ENCODE measurements at regions not wholly inside any gene's neighbourhood (a gene's known extent, or its start where the extent isn't known, plus 50 kb on each side); places are given as distances from the start of the nearest gene placed in this dataset.
A peak's percentile ranks its signal among the peaks of the same experiment; 100 is the strongest.
"Not testable (repeated sequence)": the region's sequence is repeated elsewhere in the genome, so short reads cannot be mapped to it uniquely, and the experiment has no call there.

GRCh38 chr13:66237411-66238062 is 992.6 kb downstream of the PCDH9 start:
- no peak for DNase-seq

DNA sequence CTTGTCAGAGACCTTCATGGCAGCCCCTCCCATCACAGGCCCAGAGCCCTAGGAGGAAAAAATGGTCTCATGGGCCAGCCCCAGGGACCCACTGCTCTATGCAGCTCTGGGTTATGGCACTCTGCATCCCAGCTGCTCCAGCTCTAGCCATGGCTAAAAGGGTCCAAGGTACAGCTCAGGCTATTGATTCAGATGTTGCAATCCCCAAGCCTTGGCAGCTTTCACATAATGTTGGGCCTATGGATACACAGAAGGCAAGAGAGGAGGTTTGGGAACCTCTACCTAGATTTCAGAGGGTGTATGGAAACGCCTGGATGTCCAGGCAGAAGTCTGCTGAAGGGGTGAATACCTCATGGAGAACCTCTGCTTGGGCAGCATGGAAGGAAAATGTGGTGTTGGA is 996.0 kb downstream of the PCDH9 start:
- DNase-seq = no peak

DNA sequence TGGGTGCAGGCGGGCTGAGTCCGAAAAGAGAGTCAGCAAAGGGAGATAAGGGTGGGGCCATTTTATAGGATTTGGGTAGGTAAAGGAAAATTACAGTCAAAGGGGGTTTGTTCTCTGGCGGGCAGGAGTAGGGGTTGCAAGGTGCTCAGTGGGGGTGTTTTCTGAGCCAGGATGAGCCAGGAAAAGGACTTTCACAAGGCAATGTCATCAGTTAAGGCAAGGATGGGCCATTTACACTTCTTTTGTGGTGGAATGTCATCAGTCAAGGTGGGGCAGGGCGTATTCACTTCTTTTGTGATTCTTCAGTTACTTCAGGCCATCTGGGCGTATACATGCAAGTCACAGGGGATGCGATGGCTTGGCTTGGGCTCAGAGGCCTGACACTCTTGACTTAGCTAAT is 998.2 kb downstream of the PCDH9 start:
- not testable (repeated sequence) for DNase-seq

GRCh38 chr13:66225072-66225471 is 1005.1 kb downstream of the PCDH9 start:
- DNase-seq = no peak

DNA sequence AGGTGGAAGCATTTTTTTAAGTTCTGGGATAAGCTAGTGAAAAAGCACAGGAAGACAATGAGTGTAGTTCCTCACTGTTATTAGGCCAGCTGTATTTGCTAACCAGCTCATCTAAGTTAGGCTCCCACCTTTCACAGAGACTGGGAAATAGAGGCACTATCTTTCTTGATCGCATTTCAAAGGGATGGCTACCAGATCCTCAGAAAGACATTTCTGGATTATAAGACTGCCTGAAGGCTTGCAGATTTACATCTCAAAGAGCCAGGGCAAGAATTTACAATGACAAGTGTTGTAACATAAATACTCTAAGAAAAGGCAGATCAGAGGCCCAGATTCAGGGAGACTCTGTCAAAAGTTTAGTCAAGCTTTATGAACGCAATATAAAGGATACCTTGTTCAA is 1005.5 kb downstream of the PCDH9 start:
- DNase-seq = no peak

DNA sequence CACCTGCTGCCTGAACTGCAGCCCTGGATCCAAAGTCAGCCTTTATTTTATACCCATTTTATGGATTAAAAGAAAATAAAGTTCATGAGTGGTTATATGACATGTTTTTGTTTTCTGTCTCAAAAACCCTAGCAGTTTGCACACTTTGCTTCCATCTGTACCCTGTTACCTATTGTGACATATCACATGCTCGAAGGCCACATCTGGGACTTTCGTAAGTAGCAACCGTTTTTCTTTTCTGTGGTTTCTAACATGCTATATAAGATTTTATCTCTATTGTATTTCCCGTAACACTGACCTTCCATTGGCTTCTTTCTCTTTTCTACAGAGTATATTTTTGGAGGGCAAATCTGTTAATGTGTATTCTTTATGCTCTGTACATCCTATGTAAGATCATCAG is 1007.2 kb downstream of the PCDH9 start:
- no peak for DNase-seq

- no peak for DNase-seq
These were observed 1008.0 kb downstream of the PCDH9 start for GRCh38 chr13:66222127-66222526.

GRCh38 chr13:66219506-66219905 is 1010.6 kb downstream of the PCDH9 start:
- DNase-seq = no peak

- DNase-seq = no peak
These were observed 1011.6 kb downstream of the PCDH9 start for GRCh38 chr13:66218583-66218982.

DNA sequence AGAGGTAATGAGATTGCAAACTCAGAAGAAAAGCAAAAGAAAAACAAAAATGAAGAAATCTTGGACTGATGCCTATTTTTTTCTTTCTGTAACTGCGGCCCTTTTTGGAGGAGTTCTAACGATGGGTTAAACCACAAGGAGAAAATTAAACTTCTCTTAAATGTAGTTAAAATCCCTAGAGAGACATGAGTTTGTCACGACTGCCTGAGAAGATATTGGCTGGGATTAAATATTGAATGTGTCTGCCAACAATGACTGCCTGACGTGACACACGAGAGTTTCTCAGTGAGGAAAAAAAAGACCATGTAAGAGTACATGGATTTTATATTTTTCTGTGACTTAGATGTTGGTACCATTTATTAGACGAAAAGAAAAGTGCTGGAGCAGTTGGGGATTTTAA is 1013.4 kb downstream of the PCDH9 start:
- no peak for DNase-seq

DNA sequence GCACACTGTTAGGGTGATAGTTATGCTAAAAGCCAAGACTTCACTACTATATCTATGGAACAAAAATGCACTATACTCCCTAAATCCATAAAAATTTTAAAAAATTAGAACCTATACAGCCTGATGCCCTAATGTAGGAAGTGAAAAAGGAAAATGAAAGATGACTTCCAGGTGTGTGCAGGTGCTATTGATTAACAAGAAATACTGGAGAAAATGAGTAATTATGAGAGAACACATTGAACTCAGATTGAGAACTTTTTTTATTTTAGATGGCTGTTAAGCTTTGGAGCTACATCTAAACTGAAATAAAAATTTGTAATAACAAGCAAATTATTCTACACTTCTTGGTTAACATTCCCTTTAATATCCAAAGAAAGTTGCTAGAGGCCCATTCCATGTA is 1015.7 kb downstream of the PCDH9 start:
- DNase-seq = no peak

DNA sequence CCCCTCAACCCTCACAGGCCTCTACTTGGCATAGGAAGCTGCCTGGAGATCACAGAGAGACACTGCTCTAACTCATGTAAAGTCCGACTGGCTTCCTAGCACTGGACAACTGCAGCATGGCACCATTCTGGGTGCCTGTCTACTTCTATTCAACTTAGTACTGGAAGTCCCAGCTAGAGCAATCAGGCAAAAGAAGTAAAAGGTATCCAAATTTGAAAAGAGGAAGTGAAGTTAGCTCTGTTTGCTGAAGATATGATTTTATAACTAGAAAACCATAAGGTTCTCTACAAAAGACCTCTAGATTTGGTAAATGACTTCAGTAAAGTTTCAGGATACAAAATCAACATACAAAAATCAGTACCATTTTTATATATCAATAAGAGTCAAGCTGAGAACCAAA is 1017.6 kb downstream of the PCDH9 start:
- no peak for DNase-seq

DNA sequence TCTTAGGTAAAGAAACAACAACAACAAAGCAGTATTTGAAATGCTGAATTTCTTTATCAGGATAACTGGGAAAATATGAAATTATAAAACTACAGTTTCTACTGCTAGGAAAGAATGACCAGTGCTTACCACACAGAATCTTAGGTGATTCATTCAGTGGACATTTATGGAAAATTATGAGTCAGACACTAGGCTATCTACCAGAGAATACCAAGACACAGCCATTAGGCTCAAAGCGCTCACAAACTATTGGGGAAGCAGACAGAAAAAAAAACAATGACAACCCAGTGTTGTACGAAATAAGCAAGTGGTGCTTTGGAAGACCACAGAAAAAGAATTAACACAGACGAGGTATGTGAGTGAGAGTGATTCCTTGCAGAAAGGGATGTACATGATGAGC is 1019.5 kb downstream of the PCDH9 start:
- no peak for DNase-seq

DNA sequence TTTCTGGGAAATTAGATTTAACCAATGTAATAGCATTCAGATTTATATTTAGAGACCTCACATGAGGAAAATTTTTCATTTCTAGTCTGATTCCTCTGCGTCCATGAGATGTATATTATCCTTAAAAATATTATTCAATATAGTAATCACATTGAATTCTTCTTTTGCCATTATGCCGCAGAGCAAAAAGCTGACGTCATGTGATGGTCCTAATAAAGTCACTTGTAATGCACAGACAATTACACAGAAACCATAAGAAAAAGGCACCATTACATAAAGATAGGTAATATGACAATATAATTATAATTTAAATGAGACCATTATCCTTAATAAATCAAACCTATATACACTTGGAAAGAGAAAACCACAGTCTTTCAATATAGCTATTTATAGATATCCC is 1021.5 kb downstream of the PCDH9 start:
- DNase-seq = no peak

DNA sequence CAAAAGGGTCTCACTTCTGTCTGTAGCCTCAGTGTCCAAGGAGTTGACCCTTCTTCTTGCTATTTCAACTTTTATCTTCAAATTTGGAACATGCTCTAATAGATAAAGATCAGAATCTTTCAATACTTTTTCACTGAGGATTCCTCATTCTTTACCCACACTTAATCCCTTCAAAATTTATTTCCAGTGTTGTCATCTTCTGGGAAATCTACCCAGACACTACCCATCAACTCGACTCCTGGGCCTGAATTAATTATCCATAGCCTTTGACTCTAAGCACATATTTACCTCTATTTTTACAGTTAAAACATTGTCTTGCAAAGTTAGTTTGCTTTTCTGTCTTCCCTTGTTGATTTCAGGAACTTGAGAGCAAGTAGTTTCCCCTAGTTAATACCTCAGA is 1022.5 kb downstream of the PCDH9 start:
- no peak for DNase-seq

GRCh38 chr13:66205807-66206206 is 1024.3 kb downstream of the PCDH9 start:
- DNase-seq = no peak

DNA sequence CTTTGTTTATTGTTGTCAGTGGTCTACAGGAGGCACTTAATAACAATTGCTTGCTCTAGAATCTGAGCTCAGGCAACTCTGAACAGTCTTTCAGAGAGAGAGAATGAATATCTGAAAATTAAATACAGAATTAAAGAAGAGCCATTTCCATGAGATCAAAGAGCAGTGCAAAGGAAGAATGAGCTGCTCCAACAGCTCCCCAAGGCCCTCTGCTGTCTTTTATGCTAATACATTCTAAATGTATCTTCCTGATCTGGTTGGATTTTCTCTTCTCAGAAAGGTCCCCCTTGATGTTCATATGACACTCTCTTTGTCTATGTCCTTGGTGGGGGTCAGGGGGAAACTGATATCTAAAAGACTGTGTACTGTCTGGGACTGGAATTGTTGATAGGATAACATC is 1029.6 kb downstream of the PCDH9 start:
- DNase-seq = peak; percentile 1

GRCh38 chr13:66195238-66195637 is 1034.9 kb downstream of the PCDH9 start:
- no peak for DNase-seq

GRCh38 chr13:66189986-66190385 is 1040.2 kb downstream of the PCDH9 start:
- no peak for DNase-seq

DNA sequence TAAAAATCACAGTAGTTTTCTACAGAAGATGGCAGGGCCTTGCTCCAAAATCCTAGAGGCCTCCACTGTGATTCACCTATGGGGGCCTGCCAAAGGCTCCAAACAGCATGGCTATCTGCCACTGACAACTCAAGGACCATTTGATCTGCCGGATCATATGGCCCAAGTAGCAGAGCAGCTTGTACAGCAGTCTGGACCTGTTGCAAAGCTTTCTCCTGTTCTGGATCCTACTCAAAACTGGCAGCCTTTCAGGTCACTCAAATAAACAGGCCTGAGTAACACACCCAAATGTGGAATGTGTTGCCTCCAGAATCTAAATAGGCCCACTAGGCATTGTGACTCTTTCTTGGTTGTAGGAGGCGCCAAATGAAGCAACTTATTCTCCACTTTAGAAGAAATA is 1049.3 kb downstream of the PCDH9 start:
- DNase-seq = no peak

DNA sequence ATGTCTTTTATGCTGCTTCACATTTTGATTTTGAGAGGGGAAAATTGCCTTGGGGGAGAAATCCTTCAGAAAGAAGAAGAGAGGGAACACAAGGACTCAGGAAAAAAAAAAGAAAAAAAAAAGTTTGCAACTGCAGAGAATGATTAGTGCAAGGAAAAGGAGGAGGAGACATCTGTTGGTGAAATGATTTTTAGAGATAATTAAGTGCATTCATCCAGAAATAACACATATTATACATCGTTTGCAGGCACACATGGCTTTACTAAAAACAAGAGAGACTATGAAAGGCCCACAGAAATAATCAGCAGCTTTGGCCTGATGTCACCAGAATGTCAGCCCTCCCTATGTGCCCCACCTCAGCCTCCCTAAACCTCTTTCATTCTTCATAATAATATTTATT is 1058.2 kb downstream of the PCDH9 start:
- no peak for DNase-seq

- no peak for DNase-seq
These were observed 1067.7 kb downstream of the PCDH9 start for GRCh38 chr13:66162470-66162869.

- DNase-seq = no peak
These were observed 1070.6 kb downstream of the PCDH9 start for GRCh38 chr13:66159511-66159910.

DNA sequence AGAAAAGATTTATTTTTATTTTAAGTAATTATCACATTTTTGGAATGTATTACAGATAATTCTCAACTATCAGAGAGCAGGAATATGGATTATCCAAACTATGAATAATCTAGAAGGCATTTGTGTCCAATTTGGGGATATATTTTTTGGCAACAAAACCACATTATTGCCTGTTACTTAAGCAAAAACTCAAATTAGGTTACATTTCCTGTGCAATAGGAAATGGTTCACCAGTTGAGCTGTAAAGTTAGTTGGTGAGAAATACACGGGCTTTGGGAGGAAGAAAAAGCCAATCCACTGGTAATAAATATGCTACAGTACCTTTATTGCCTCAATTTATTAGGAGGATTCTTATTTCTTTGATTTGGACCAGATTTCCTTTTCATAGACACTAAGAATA is 1075.2 kb downstream of the PCDH9 start:
- no peak for DNase-seq

DNA sequence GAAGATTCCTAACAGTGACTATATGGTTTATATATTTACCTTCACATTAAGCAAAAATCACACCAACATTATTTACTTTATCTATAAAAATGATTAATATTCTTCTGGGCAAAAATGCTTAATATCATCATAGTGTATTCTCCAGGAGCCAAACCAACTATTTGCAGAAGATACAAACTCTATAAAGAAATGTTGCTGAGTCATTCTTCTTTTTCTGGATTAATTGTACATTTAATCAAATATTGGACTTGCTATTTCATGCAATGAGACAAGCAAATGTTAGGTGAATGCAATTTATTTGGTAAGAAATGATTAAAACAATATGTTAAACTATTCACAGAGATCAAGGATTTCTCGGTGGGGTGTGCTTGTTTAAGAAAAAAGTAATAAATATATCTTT is 1075.8 kb downstream of the PCDH9 start:
- DNase-seq = no peak

GRCh38 chr13:66152596-66152995 is 1077.5 kb downstream of the PCDH9 start:
- no peak for DNase-seq

All from DMS53 (cell line).